G401 (cell line): ENCODE measurements at regions not wholly inside any gene's neighbourhood (a gene's known extent, or its start where the extent isn't known, plus 50 kb on each side); places are given as distances from the start of the nearest gene placed in this dataset.
"Not testable (repeated sequence)": the region's sequence is repeated elsewhere in the genome, so short reads cannot be mapped to it uniquely, and the experiment has no call there.

Experiments
- DNase-seq: peaks from one replicate; pipeline ENCODE4 v3.0.0-alpha.2; 2015; ENCODE audit warnings: low spot score
- in situ Hi-C: cut with HindIII; loops from 2 replicates; pipeline ENCODE4 v1.10.0; 2016; ENCODE audit warnings: low sequenced_read_pairs, mixed read lengths

- DNase-seq = no peak
- in situ Hi-C loops = no loop called here
Measured at GRCh38 chr10:38209332-38209731, 115.2 kb downstream of the ZNF37A start.

GRCh38 chr10:38209748-38210147 lies 115.6 kb downstream of the ZNF37A start:
- DNase-seq, in situ Hi-C loops: not testable (repeated sequence)

GRCh38 chr10:38212460-38212859 lies 118.3 kb downstream of the ZNF37A start:
- in situ Hi-C loops = no loop called here
- no peak for DNase-seq

GRCh38 chr10:38226385-38226784 lies 132.2 kb downstream of the ZNF37A start:
- in situ Hi-C loops = no loop called here
- DNase-seq = no peak

- in situ Hi-C loops = no loop called here
- DNase-seq = no peak
Measured at GRCh38 chr10:38228394-38228793, 134.3 kb downstream of the ZNF37A start.

GRCh38 chr10:38238479-38238878 lies 144.3 kb downstream of the ZNF37A start:
- in situ Hi-C loops, DNase-seq: not testable (repeated sequence)

GRCh38 chr10:38242061-38242649 lies 148.0 kb downstream of the ZNF37A start:
- in situ Hi-C loops, DNase-seq: not testable (repeated sequence)

GRCh38 chr10:38248113-38248512 lies 154.0 kb downstream of the ZNF37A start:
- DNase-seq, in situ Hi-C loops: not testable (repeated sequence)

- in situ Hi-C loops, DNase-seq: not testable (repeated sequence)
Measured at GRCh38 chr10:38252551-38252950, 158.4 kb downstream of the ZNF37A start.

- in situ Hi-C loops, DNase-seq: not testable (repeated sequence)
Measured at GRCh38 chr10:38267555-38267954, 173.4 kb downstream of the ZNF37A start.

GRCh38 chr10:38271031-38271430 lies 176.9 kb downstream of the ZNF37A start:
- DNase-seq, in situ Hi-C loops: not testable (repeated sequence)

- not testable (repeated sequence) for DNase-seq
Measured at GRCh38 chr10:38274879-38275278, 180.7 kb downstream of the ZNF37A start.

GRCh38 chr10:38292560-38292959 lies 198.4 kb downstream of the ZNF37A start:
- DNase-seq, in situ Hi-C loops: not testable (repeated sequence)

More at GRCh38 chr10:38274879-38275278, 180.7 kb downstream of the ZNF37A start:
- in situ Hi-C loops = not testable (repeated sequence)

- in situ Hi-C loops, DNase-seq: not testable (repeated sequence)
Measured at GRCh38 chr10:38310111-38310510, 216.0 kb downstream of the ZNF37A start.

GRCh38 chr10:38315090-38315805 lies 221.1 kb downstream of the ZNF37A start:
- in situ Hi-C loops, DNase-seq: not testable (repeated sequence)

GRCh38 chr10:38321393-38321792 lies 227.3 kb downstream of the ZNF37A start:
- DNase-seq, in situ Hi-C loops: not testable (repeated sequence)

GRCh38 chr10:38330306-38330705 lies 236.2 kb downstream of the ZNF37A start:
- DNase-seq, in situ Hi-C loops: not testable (repeated sequence)

GRCh38 chr10:38331106-38331505 lies 237.0 kb downstream of the ZNF37A start:
- in situ Hi-C loops, DNase-seq: not testable (repeated sequence)

- DNase-seq, in situ Hi-C loops: not testable (repeated sequence)
Measured at GRCh38 chr10:38333699-38334098, 239.6 kb downstream of the ZNF37A start.

- in situ Hi-C loops, DNase-seq: not testable (repeated sequence)
Measured at GRCh38 chr10:38350645-38351044, 256.5 kb downstream of the ZNF37A start.
